PFSK-1 (cell line): ENCODE measurements at regions not wholly inside any gene's neighbourhood (a gene's known extent, or its start where the extent isn't known, plus 50 kb on each side); places are given as distances from the start of the nearest gene placed in this dataset.

Experiments
- FOXP2 ChIP-seq: optimal IDR thresholded peaks from 2 replicates; pipeline ENCODE3; 2011; ENCODE audit warnings: borderline replicate concordance, control low read depth, inconsistent platforms; ENCODE audit not compliant: insufficient read depth; ENCODE audit errors: extremely low read length, extremely low read depth
- POLR2AphosphoS5 ChIP-seq: IDR thresholded peaks from 2 replicates; pipeline ENCODE4 v1.6.1; 2012; ENCODE audit warnings: low read depth, mild to moderate bottlenecking, control low read depth, low read length, moderate library complexity
- REST ChIP-seq, 2 experiments: IDR thresholded peaks; 2 replicates each; pipeline versions ENCODE4 v1.6.1 to v1.8.0; 2011 to 2012; ENCODE audit warnings: low read depth in 2 of 2, low read length in 2 of 2, control low read depth in 1 of 2, inconsistent platforms in 1 of 2, mild to moderate bottlenecking in 1 of 2, moderate library complexity in 1 of 2; ENCODE audit not compliant: insufficient read depth in 1 of 2
- SIN3A ChIP-seq: IDR thresholded peaks from 2 replicates; pipeline ENCODE4 v1.6.1; 2012; ENCODE audit warnings: mild to moderate bottlenecking, low read length, moderate library complexity, borderline replicate concordance; ENCODE audit not compliant: insufficient read depth
- TAF1 ChIP-seq: IDR thresholded peaks from 2 replicates; pipeline ENCODE4 v1.6.1; 2012; ENCODE audit warnings: low read length, control low read depth, borderline replicate concordance; ENCODE audit not compliant: insufficient read depth

- TF ChIP-seq TAF1 (no peak), POLR2AphosphoS5 (no peak), FOXP2 (no peak), SIN3A (no peak), REST (IDR thresholded peaks at IDR 0.05; ENCODE audit: insufficient read depth in 1 of 2, low read depth in 2 of 2, low read length in 2 of 2) (no peak)
Measured at GRCh38 chr5:153347611-153348010, 142.9 kb upstream of the GRIA1 start.

GRCh38 chr5:153350175-153350883 lies 140.1 kb upstream of the GRIA1 start:
- no peak for TF ChIP-seq POLR2AphosphoS5

GRCh38 chr5:153352685-153353219 lies 137.7 kb upstream of the GRIA1 start:
- TF ChIP-seq TAF1: no peak
- no peak for TF ChIP-seq POLR2AphosphoS5
- TF ChIP-seq FOXP2: no peak
- TF ChIP-seq REST (IDR thresholded peaks at IDR 0.05; ENCODE audit: insufficient read depth in 1 of 2, low read depth in 2 of 2, low read length in 2 of 2): no peak
- no peak for TF ChIP-seq SIN3A

GRCh38 chr5:153357493-153358112 lies 132.9 kb upstream of the GRIA1 start:
- TF ChIP-seq REST (IDR thresholded peaks at IDR 0.05; ENCODE audit: insufficient read depth in 1 of 2, low read depth in 2 of 2, low read length in 2 of 2) (no peak), FOXP2 (no peak)

GRCh38 chr5:153358315-153358976 lies 132.0 kb upstream of the GRIA1 start:
- TF ChIP-seq TAF1: no peak
- no peak for TF ChIP-seq SIN3A
- TF ChIP-seq POLR2AphosphoS5: no peak
- no peak for TF ChIP-seq FOXP2
- TF ChIP-seq REST (IDR thresholded peaks at IDR 0.05; ENCODE audit: insufficient read depth in 1 of 2, low read depth in 2 of 2, low read length in 2 of 2): no peak
